Neutrophil (primary cell): ENCODE measurements at regions not wholly inside any gene's neighbourhood (a gene's known extent, or its start where the extent isn't known, plus 50 kb on each side); places are given as distances from the start of the nearest gene placed in this dataset.

Source experiments
- H3K27ac ChIP-seq: fragments of 200-600 bp; sonication (generic); 2 replicates; pipeline ENCODE4 v1.5.1; 2016; ENCODE audit warnings: mild to moderate bottlenecking, moderate library complexity
- H3K27me3 ChIP-seq: fragments of 200-600 bp; sonication (generic); 2 replicates; pipeline ENCODE4 v1.6.0; 2016; ENCODE audit warnings: mild to moderate bottlenecking
- H3K36me3 ChIP-seq: fragments of 200-600 bp; sonication (generic); 2 replicates; pipeline ENCODE4 v1.5.1; 2017
- H3K4me1 ChIP-seq, 2 experiments: fragments of 200-600 bp in 1 of 2; sonication (generic) in 1 of 2; 1 replicate in 1 of 2; 2 replicates in 1 of 2; pipeline versions ENCODE4 v1.5.1 to v1.6.1; 2013 to 2016; ENCODE audit warnings: low read depth in 1 of 2, low read length in 1 of 2, mild to moderate bottlenecking in 1 of 2, moderate library complexity in 1 of 2; ENCODE audit not compliant: control insufficient read depth in 1 of 2, insufficient read depth in 1 of 2
- H3K4me3 ChIP-seq, 2 experiments: fragments of 200-600 bp in 1 of 2; sonication (generic) in 1 of 2; 1 replicate in 1 of 2; 2 replicates in 1 of 2; pipeline ENCODE4 v1.5.1; 2013 to 2016; ENCODE audit warnings: low read depth in 1 of 2, low read length in 1 of 2, mild to moderate bottlenecking in 1 of 2, moderate library complexity in 1 of 2
- H3K9me3 ChIP-seq: fragments of 200-600 bp; sonication (generic); 2 replicates; pipeline ENCODE4 v1.5.1; 2016
- TF ChIP-seq, protein P1 (sequence below): fragments of 200-600 bp; sonication (generic); IDR thresholded peaks from 2 replicates; pipeline ENCODE4 v1.5.1; 2016; ENCODE audit warnings: antibody characterized with exemption

DNA sequence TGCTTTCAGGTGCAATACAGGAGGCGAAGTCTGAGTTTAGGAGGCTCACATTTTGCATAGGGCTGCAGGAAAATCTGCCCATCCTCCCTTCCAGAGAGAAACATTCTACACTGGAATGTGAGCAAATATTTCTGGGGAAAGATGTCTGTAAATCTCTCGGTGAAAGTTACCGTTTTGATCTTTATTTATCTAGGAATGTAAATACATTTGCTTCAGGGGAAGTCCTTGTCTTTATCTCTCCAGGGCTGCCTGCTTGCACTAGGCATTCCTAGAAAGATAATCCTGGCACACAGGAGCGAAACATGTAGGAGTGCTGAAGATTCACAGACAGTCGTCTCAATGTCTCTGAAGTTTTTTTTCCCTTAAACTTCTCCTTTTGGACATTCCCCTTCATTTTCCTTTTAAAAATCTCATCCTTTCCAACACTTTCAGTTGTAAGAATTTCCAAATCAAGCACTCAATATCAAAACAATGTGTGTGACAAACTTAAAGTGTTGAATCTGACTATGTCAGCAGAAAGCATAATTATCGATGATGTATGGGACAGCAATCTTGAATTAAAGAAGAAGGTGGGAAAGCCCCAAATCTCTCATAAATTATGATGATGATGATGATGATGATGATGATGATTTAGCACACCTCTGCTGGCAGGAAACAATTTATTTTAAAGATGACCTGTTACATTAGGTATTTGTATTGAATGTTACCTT is 113.4 kb upstream of the RESF1 start:
- Histone ChIP-seq H3K9me3 (peaks cover 3% of the 10 kb centered on the region), H3K36me3 (no peaks in the 10 kb centered on the region), H3K27ac (no peak overlapping the region), H3K4me1 (no peaks in the 10 kb centered on the region), H3K4me3 (no peak overlapping the region), H3K27me3 (no peaks in the 10 kb centered on the region)
- TF ChIP-seq, protein P1, sequence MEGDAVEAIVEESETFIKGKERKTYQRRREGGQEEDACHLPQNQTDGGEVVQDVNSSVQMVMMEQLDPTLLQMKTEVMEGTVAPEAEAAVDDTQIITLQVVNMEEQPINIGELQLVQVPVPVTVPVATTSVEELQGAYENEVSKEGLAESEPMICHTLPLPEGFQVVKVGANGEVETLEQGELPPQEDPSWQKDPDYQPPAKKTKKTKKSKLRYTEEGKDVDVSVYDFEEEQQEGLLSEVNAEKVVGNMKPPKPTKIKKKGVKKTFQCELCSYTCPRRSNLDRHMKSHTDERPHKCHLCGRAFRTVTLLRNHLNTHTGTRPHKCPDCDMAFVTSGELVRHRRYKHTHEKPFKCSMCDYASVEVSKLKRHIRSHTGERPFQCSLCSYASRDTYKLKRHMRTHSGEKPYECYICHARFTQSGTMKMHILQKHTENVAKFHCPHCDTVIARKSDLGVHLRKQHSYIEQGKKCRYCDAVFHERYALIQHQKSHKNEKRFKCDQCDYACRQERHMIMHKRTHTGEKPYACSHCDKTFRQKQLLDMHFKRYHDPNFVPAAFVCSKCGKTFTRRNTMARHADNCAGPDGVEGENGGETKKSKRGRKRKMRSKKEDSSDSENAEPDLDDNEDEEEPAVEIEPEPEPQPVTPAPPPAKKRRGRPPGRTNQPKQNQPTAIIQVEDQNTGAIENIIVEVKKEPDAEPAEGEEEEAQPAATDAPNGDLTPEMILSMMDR, result no peak

DNA sequence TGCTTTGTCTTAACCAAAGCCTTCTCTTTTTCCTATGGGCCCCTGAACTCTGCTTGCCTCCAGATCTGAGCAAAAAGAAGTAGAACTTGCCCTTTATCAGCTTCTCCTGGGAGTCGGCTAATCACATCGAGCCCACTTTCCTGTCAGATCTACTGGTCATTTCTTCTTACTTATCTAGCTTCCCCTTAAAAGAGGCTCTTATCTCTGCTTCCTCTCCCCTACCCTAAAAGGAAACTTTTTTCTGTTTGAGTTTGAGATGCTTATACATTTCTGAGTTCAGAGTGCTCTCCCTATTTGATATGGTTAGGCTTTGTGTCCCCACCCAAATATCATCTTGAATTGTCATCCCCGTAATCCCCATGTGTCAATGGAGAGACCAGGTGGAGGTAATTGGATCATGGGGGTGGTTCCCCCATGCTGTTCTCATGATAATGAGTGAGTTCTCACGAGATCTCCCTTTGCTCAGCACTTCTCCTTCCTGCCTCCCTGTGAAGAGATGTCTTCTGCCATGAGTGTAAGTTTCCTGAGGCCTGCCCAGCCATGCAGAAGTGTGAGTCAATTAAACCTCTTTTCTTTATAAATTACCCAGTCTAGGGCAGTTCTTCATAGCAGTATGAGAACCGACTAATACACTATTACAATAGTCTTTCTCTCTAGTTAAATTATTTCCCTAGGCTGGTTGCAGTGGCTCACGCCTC is 114.7 kb upstream of the AMN1 start:
- TF ChIP-seq, protein P1, result no peak
- H3K36me3 ChIP-seq, result no peaks in the 10 kb centered on the region
- no peaks in the 10 kb centered on the region for H3K9me3 ChIP-seq

DNA sequence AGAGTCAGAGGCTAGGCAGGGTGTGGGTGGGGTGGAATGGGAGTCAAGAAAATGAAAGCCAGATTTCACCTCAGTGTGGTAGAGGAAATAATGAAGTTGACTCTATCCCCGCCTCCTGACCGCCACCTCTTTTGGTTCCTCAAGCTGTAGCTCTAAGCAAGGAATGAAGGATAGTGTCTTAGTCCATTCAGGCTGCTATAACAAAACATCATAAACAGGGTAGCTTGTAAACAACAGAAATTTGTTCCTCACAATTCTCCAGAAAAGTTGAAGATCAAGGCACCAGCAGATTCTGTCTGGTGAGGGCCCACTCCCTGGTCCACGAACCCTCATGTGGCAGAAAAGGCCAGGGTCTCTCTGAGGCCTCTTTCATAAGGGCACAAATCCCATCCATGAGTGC is 109.1 kb upstream of the AMN1 start:
- Histone ChIP-seq H3K27me3 (no peaks in the 10 kb centered on the region), H3K36me3 (no peaks in the 10 kb centered on the region), H3K27ac (peak overlapping the region; percentile 84), H3K9me3 (no peaks in the 10 kb centered on the region), H3K4me3 (no peak overlapping the region), H3K4me1 (peaks cover 32 to 43% of the 10 kb centered on the region in 2 experiments)
- TF ChIP-seq, protein P1, result no peak

More for the DNA sequence above, 114.7 kb upstream of the AMN1 start:
- Histone ChIP-seq H3K27ac (peak overlapping the region; percentile 62), H3K4me3 (no peak overlapping the region), H3K27me3 (no peaks in the 10 kb centered on the region), H3K4me1 (peaks cover 1 to 5% of the 10 kb centered on the region in 2 experiments)

DNA sequence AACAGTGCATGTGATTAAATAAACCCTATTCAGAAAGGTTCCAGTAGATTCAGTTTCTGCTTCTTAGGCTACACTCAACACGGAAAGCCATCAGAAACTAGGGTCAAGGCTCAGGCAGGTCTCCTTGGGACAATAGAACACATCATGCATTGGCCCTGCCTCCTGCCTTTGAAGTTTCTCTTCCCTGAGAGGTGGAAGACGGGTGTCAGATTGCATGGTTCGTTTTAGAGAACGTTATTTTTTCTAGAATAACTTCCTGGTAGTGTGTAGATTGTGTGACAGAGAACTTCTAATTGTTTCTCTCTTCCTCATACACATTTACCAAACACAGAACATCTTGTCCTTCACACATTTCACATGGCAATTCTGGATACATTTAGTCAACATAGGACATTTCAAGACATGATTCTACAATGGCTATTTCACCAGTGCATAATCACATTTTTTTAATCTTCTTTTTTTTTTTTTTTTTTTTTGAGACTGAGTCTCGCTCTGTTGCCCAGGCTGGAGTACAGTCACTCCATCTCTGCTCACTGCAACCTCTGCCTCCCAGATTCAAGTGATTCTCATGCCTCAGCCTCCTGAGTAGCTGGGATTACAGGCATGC is 106.6 kb upstream of the AMN1 start:
- H3K9me3 ChIP-seq, result no peaks in the 10 kb centered on the region
- H3K4me3 ChIP-seq, result no peak overlapping the region
- peak overlapping the region; percentile 98 for H3K27ac ChIP-seq
- TF ChIP-seq, protein P1, result no peak
- H3K27me3 ChIP-seq, result no peaks in the 10 kb centered on the region
- H3K36me3 ChIP-seq, result no peaks in the 10 kb centered on the region
- H3K4me1 ChIP-seq, result peaks cover 48 to 56% of the 10 kb centered on the region in 2 experiments

DNA sequence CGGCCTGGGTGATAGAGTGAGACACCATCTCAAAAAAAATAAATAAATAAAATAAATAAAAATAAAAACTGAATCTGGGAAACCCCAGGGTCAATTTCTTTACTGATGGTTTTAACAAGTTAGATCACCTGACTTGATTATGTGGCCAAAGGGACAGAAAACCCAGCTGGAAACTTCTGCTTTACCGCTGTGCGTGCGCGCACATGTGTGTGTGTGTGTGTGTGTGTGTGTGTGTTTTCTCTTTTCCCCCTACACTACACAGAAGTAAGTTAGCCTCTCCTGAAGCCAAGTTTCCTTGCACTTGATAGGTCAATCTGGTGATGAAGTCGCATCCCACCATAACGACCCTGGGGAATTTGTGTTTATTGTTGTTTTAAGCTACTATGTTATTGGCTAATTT is 105.3 kb upstream of the AMN1 start:
- TF ChIP-seq, protein P1, result no peak
- peak overlapping the region in 1 of 2 experiments; percentile 48 for H3K4me3 ChIP-seq
- H3K4me1 ChIP-seq, result peaks cover 48 to 56% of the 10 kb centered on the region in 2 experiments
- H3K27ac ChIP-seq, result peak overlapping the region; percentile 98
- no peaks in the 10 kb centered on the region for H3K9me3 ChIP-seq
- H3K36me3 ChIP-seq, result no peaks in the 10 kb centered on the region
- H3K27me3 ChIP-seq, result no peaks in the 10 kb centered on the region
